Nephron (organoid): ENCODE measurements at regions not wholly inside any gene's neighbourhood (a gene's known extent, or its start where the extent isn't known, plus 50 kb on each side); places are given as distances from the start of the nearest gene placed in this dataset.

Source experiments
- H3K27ac Mint-ChIP-seq, 3 experiments: 2 replicates each; pipeline ENCODE4 v1.8.0; 2020; ENCODE audit warnings: mixed read lengths in 3 of 3, mild to moderate bottlenecking in 2 of 3, moderate library complexity in 1 of 3
- H3K27me3 Mint-ChIP-seq: 2 replicates; pipeline ENCODE4 v1.8.0; 2021; ENCODE audit warnings: low read depth, mild to moderate bottlenecking, moderate library complexity, mixed read lengths
- H3K36me3 Mint-ChIP-seq: 2 replicates; pipeline ENCODE4 v1.8.0; 2020; ENCODE audit warnings: low read depth, mixed read lengths
- H3K4me1 Mint-ChIP-seq: 2 replicates; pipeline ENCODE4 v1.8.0; 2020; ENCODE audit warnings: mixed read lengths
- H3K4me3 Mint-ChIP-seq, 3 experiments: 2 replicates each; pipeline ENCODE4 v1.8.0; 2020; ENCODE audit warnings: mild to moderate bottlenecking in 3 of 3, mixed read lengths in 3 of 3, moderate library complexity in 2 of 3
- H3K9me3 Mint-ChIP-seq: 2 replicates; pipeline ENCODE4 v1.8.0; 2020; ENCODE audit warnings: mixed read lengths
- TF ChIP-seq, protein P1 (sequence below), 3 experiments: fragments of 200-600 bp; sonication (generic); IDR thresholded peaks; one replicate each; pipeline ENCODE4 v1.5.0; 2021; ENCODE audit warnings: antibody characterized with exemption in 3 of 3; ENCODE audit not compliant: unreplicated experiment in 3 of 3

DNA sequence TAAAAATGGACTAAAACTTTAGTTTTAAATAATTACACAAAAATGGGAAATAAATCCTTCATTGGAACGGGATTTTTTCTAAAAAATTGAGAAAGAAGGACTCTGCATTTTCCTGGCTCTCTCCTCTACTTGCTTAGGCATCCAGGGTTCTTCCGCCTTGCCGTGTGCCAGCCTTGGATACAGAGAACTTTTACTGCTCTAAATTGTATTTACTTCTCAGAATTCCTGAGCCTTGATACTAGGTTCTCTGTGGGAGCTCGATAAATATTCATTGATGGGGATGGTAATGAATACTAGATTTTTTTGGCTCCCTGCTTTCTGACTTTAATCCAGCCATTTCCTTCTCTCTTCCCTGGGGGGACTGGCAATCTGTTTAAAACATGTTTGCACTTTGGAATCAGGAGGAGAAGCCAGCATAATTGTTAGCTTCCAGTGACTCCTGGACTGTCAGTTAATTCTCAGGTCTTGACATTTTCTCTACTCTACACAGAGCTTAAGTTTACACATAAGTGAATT is 746.1 kb upstream of the LRRTM1 start:
- no peaks in the 10 kb centered on the region for H3K27me3 Mint-ChIP-seq
- peak overlapping the region in 2 of 3 experiments; percentile 23 to 65 for H3K27ac Mint-ChIP-seq
- H3K9me3 Mint-ChIP-seq: no peaks in the 10 kb centered on the region
- H3K4me3 Mint-ChIP-seq: no peak overlapping the region
- TF ChIP-seq, protein P1, sequence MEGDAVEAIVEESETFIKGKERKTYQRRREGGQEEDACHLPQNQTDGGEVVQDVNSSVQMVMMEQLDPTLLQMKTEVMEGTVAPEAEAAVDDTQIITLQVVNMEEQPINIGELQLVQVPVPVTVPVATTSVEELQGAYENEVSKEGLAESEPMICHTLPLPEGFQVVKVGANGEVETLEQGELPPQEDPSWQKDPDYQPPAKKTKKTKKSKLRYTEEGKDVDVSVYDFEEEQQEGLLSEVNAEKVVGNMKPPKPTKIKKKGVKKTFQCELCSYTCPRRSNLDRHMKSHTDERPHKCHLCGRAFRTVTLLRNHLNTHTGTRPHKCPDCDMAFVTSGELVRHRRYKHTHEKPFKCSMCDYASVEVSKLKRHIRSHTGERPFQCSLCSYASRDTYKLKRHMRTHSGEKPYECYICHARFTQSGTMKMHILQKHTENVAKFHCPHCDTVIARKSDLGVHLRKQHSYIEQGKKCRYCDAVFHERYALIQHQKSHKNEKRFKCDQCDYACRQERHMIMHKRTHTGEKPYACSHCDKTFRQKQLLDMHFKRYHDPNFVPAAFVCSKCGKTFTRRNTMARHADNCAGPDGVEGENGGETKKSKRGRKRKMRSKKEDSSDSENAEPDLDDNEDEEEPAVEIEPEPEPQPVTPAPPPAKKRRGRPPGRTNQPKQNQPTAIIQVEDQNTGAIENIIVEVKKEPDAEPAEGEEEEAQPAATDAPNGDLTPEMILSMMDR (IDR thresholded peaks at IDR 0.05; ENCODE audit: unreplicated experiment in 3 of 3): no peak
- H3K36me3 Mint-ChIP-seq: no peaks in the 10 kb centered on the region
- H3K4me1 Mint-ChIP-seq: no peaks in the 10 kb centered on the region

DNA sequence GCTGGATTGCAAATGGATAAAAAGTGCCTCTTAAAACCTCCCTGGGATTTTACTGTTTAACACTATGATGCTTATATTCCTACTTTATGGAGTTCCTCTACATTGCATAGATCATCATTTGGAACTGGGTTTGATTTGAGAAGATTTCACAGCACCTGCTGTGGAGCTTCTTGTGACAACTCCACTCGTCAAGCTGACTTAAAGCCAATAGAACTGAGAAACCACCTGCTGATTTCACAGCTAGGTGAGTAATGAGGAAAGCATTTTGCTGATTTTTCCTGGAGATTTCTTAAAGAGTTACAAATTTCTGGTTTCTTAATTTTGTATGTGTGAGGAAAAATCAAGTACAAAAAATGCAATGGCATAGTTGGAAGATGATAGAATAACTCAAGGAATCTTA is 739.1 kb upstream of the LRRTM1 start:
- Mint-ChIP-seq H3K4me1 (no peaks in the 10 kb centered on the region), H3K27ac (no peak overlapping the region), H3K36me3 (no peaks in the 10 kb centered on the region), H3K4me3 (no peak overlapping the region), H3K27me3 (no peaks in the 10 kb centered on the region), H3K9me3 (no peaks in the 10 kb centered on the region)
- TF ChIP-seq, protein P1 (IDR thresholded peaks at IDR 0.05; ENCODE audit: unreplicated experiment in 3 of 3): no peak

DNA sequence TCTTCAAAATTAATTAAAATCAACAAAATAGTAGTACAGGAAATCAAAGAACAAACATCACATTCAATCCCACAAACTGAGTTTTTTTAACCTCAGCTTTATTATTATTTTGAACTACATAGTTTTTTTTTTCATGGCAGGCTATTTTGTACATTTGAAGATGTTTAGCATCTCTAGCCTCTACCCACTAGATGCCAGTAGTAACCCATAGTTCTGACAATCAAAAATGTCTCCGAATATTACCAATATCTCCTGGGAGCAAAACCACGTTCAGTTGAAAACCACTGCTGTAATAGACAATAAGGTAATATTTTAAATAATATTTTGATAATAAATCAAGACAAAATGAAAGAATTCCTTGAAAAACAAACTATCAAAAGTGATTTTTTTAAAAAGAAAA is 702.6 kb upstream of the LRRTM1 start:
- H3K4me3 Mint-ChIP-seq: no peak overlapping the region
- peaks cover 18% of the 10 kb centered on the region for H3K9me3 Mint-ChIP-seq
- H3K27ac Mint-ChIP-seq: no peak overlapping the region
- TF ChIP-seq, protein P1 (IDR thresholded peaks at IDR 0.05; ENCODE audit: unreplicated experiment in 3 of 3): no peak
- H3K27me3 Mint-ChIP-seq: no peaks in the 10 kb centered on the region
- H3K36me3 Mint-ChIP-seq: peaks cover 4% of the 10 kb centered on the region
- H3K4me1 Mint-ChIP-seq: no peaks in the 10 kb centered on the region

DNA sequence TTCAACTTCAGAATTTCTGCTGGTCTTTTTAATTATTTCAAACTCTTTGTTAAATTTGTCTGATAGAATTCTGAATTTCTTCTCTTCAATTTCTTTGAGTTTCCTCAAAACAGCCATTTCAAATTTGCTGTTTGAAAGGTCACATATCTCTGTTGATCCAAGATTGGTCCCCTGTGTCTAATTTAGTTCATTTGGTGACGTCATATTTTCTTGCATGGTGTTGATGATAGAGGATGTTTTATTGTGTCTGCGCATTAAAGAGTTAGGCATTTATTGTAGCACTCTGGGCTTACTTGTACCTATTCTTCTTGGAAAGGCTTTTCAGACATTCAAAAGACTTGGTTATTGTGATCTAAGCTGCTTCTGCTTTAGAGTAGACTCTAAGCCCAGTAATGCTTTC is 698.4 kb upstream of the LRRTM1 start:
- H3K4me3 Mint-ChIP-seq: no peak overlapping the region
- no peaks in the 10 kb centered on the region for H3K27me3 Mint-ChIP-seq
- H3K9me3 Mint-ChIP-seq: peaks cover 27% of the 10 kb centered on the region
- no peaks in the 10 kb centered on the region for H3K4me1 Mint-ChIP-seq
- peaks cover 4% of the 10 kb centered on the region for H3K36me3 Mint-ChIP-seq
- TF ChIP-seq, protein P1 (IDR thresholded peaks at IDR 0.05; ENCODE audit: unreplicated experiment in 3 of 3): no peak
- no peak overlapping the region for H3K27ac Mint-ChIP-seq

DNA sequence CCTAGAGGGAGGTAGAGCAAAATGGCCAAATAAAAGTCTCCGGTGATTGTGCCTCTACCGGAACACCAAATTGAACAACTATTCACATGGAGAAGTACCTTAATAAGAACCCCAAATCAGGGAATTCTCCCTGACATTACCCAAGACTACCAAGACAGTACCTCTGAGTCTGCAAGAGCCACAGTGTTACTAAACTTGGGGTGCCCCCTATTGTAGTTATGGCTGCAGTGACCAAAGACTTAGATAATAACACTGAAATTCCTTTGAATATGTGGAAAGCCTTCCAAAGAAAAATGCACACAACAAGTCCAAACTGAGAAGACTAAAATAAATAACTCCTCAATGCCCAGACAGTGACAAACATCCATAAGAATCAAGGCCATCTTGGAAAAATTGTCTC is 682.9 kb upstream of the LRRTM1 start:
- Mint-ChIP-seq H3K27ac (no peak overlapping the region), H3K27me3 (no peaks in the 10 kb centered on the region), H3K9me3 (peaks cover 5% of the 10 kb centered on the region), H3K4me3 (no peak overlapping the region), H3K4me1 (no peaks in the 10 kb centered on the region), H3K36me3 (no peaks in the 10 kb centered on the region)
- TF ChIP-seq, protein P1 (IDR thresholded peaks at IDR 0.05; ENCODE audit: unreplicated experiment in 3 of 3): no peak

DNA sequence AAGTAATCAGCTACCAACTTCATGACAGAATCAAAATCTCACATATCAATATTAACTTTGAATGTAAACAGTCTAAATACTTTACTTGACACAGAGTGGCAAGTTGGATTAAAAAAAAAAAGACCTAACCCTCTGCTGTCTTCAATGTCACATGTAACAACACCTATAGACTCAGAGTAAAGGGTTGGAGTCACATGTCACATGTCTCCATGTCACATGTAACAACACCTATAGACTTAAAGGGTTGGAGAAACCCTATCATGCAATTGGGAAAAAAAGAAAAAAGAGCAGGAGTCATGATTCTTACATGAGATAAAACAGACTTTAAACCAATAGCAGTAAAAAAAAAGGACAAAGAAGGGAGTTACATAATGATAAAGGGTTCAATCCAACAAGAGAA is 665.3 kb upstream of the LRRTM1 start:
- Mint-ChIP-seq H3K27ac (no peak overlapping the region), H3K27me3 (no peaks in the 10 kb centered on the region), H3K36me3 (peaks cover 3% of the 10 kb centered on the region), H3K4me1 (no peaks in the 10 kb centered on the region), H3K9me3 (peaks cover 49% of the 10 kb centered on the region), H3K4me3 (no peak overlapping the region)
- TF ChIP-seq, protein P1 (IDR thresholded peaks at IDR 0.05; ENCODE audit: unreplicated experiment in 3 of 3): no peak
